ENCODE measurements at regions not wholly inside any gene's neighbourhood (a gene's known extent, or its start where the extent isn't known, plus 50 kb on each side); places are given as distances from the start of the nearest gene placed in this dataset.
"Not testable (repeated sequence)": the region's sequence is repeated elsewhere in the genome, so short reads cannot be mapped to it uniquely, and the experiment has no call there.

GRCh38 chr6:16039892-16040627 lies 88.8 kb upstream of the MYLIP start:
- not testable (repeated sequence) for DNase-seq

- no peak for DNase-seq
Observed at GRCh38 chr6:16038938-16039337, 89.9 kb upstream of the MYLIP start.

- DNase-seq = no peak
Observed at GRCh38 chr6:16035488-16036080, 93.3 kb upstream of the MYLIP start.

- no peak for DNase-seq
Observed at GRCh38 chr6:16033214-16033613, 95.7 kb upstream of the MYLIP start.

- DNase-seq = no peak
Observed at GRCh38 chr6:16031278-16031981, 97.5 kb upstream of the MYLIP start.

- no peak for DNase-seq
Observed at GRCh38 chr6:16028966-16029365, 99.9 kb upstream of the MYLIP start.

- DNase-seq = no peak
Observed at GRCh38 chr6:16020259-16020658, 108.6 kb upstream of the MYLIP start.

GRCh38 chr6:16019462-16019861 lies 109.4 kb upstream of the MYLIP start:
- no peak for DNase-seq

GRCh38 chr6:16018626-16019025 lies 110.3 kb upstream of the MYLIP start:
- DNase-seq = no peak

- DNase-seq = not testable (repeated sequence)
Observed at GRCh38 chr6:16014325-16014724, 114.6 kb upstream of the MYLIP start.

GRCh38 chr6:16007146-16007545 lies 121.7 kb upstream of the MYLIP start:
- DNase-seq = peak; percentile 26

GRCh38 chr6:16006681-16007080 lies 122.2 kb upstream of the MYLIP start:
- DNase-seq = no peak

GRCh38 chr6:16004934-16005679 lies 123.8 kb upstream of the MYLIP start:
- peak; percentile 79 for DNase-seq

- DNase-seq = no peak
Observed at GRCh38 chr6:16003197-16003491, 125.7 kb upstream of the MYLIP start.

- DNase-seq = no peak
Observed at GRCh38 chr6:16002332-16003196, 126.3 kb upstream of the MYLIP start.

GRCh38 chr6:16001158-16001557 lies 127.7 kb upstream of the MYLIP start:
- no peak for DNase-seq

- DNase-seq = no peak
Observed at GRCh38 chr6:15999201-15999600, 129.7 kb upstream of the MYLIP start.

GRCh38 chr6:15997586-15998388 lies 131.1 kb upstream of the MYLIP start:
- DNase-seq = no peak

- DNase-seq = no peak
Observed at GRCh38 chr6:15996030-15996429, 132.9 kb upstream of the MYLIP start.

GRCh38 chr6:15995493-15995892 lies 133.4 kb upstream of the MYLIP start:
- no peak for DNase-seq

GRCh38 chr6:15994814-15995459 lies 133.9 kb upstream of the MYLIP start:
- peak; percentile 15 for DNase-seq
